GM06990 (cell line): ENCODE measurements at regions not wholly inside any gene's neighbourhood (a gene's known extent, or its start where the extent isn't known, plus 50 kb on each side); places are given as distances from the start of the nearest gene placed in this dataset.
"Not testable (repeated sequence)": the region's sequence is repeated elsewhere in the genome, so short reads cannot be mapped to it uniquely, and the experiment has no call there.

Source experiments
- DNase-seq: peaks from one replicate; pipeline ENCODE4 v3.0.0-alpha.2; 2011; ENCODE audit not compliant: insufficient read length; ENCODE audit errors: extremely low read depth
- H3K27me3 ChIP-seq: replicated peaks from 2 replicates; pipeline ENCODE4 v1.6.0; 2011; ENCODE audit warnings: low read length; ENCODE audit not compliant: control insufficient read depth, insufficient read depth
- H3K36me3 ChIP-seq: 2 replicates; pipeline ENCODE4 v1.5.1; 2011; ENCODE audit warnings: low read length; ENCODE audit not compliant: control insufficient read depth, insufficient read depth
- H3K4me3 ChIP-seq: replicated peaks from 2 replicates; pipeline ENCODE4 v1.5.1; 2011; ENCODE audit warnings: low read depth, mild to moderate bottlenecking, control low read depth, low read length
- CTCF ChIP-seq: IDR thresholded peaks from 2 replicates; pipeline ENCODE4 v1.5.1; 2011; ENCODE audit warnings: low read length, control low read depth, mild to moderate bottlenecking, inconsistent platforms; ENCODE audit not compliant: insufficient read depth, poor library complexity, severe bottlenecking

GRCh38 chr6:4664117-4664626 is 112.0 kb upstream of the CDYL start:
- no peak overlapping the region for H3K4me3 ChIP-seq
- no peaks in the 10 kb centered on the region for H3K36me3 ChIP-seq
- no peak for DNase-seq
- H3K27me3 ChIP-seq: no peaks in the 10 kb centered on the region; the same call in 1 of the 2 replicates
- no peak for TF ChIP-seq CTCF

DNA sequence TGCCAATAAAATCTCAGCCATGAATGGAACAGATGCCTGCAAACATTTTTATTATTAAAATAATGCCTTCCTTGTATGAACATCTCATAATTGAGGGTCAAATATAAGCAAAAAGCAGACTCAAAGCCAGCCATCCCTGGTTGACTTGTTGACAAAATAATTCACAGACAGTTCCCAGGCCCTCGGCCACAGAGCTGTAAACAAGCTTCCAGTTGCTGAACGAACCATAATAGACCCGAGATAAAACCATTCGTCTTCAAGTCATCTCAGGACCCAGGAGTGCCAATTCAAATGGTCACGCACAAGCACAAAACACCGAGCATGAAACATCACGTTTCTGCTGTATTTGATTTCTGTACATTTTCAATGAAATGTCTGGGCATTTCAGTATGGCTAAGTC is 113.3 kb upstream of the CDYL start:
- Histone ChIP-seq H3K4me3 (no peak overlapping the region), H3K27me3 (no peaks in the 10 kb centered on the region; the same call in 1 of the 2 replicates), H3K36me3 (no peaks in the 10 kb centered on the region)
- TF ChIP-seq CTCF: no peak
- DNase-seq: no peak

- no peaks in the 10 kb centered on the region; the same call in 1 of the 2 replicates for H3K27me3 ChIP-seq
- no peak overlapping the region for H3K4me3 ChIP-seq
- no peak for DNase-seq
- no peaks in the 10 kb centered on the region for H3K36me3 ChIP-seq
- no peak for TF ChIP-seq CTCF
Observed at GRCh38 chr6:4661391-4661790, 114.8 kb upstream of the CDYL start.

DNA sequence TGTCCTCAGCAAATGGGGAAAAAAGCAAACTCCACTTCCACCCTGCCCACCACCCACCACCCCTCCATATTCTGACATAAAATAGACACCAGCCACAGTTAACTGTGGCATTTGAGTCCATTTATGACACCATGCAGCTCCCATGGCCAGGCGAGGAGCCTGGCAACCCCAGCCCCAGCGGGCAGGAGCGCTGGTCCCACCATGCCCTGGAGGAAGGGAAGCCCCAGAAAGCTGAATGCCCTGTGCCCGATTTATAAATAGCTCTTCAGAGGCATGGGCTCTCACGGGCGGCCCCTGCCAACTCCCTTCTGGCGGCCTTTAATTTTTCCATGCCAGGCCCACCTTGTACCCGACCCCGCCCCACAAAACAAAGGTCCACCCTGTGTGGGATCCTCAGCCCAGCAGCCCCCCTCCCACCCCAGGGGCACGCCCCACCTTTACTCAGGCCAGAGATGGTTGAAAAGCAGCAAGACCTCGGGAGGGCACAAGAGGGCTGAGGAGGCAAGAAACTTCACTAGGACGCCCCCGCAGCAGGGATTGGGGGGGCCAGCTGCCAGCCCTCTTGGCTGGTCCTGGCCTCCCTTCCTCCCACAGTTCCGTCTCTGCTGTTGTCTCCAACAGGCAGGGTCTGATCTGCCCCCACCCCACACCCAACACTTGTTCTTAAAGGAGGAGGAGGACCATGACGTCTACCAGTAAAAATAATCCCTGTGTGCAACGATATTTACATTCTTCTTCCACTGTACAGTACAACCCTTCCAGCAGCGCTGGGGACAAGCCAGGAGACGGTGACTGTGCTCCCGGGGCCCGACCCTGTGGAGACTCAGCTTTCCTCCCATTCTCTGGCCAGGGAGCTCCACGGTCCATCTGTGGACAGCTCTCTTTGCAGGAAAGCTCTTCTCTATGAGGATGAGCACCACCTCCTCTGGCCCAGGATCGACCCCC is 115.6 kb upstream of the CDYL start:
- Histone ChIP-seq H3K27me3 (no peaks in the 10 kb centered on the region; the same call in 1 of the 2 replicates), H3K4me3 (no peak overlapping the region), H3K36me3 (no peaks in the 10 kb centered on the region)
- no peak for TF ChIP-seq CTCF
- no peak for DNase-seq

- H3K27me3 ChIP-seq, DNase-seq, H3K4me3 ChIP-seq, H3K36me3 ChIP-seq: not testable (repeated sequence)
Observed at GRCh38 chr6:4659719-4660118, 116.5 kb upstream of the CDYL start.

DNA sequence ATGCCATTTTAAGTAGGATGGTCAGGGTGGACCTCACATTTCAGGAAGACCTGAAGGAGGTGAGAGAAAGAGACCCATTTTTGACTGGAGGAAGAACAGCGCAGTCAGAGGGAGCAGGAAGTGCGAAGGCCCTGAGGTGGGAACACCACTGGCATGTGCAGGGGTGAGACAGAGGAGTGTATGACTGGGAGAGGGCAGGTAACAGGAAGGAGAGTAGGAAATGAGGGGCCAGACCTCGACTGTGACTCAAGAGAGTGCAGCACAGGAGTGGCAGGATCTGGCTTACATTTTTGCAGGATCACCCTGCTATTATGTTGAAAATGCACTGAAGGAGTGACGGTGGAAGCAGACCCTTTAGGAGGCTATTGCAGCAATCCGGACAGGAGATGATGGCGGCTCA is 117.7 kb upstream of the CDYL start:
- no peak for DNase-seq
- Histone ChIP-seq H3K4me3 (no peak overlapping the region), H3K36me3 (no peaks in the 10 kb centered on the region), H3K27me3 (no peaks in the 10 kb centered on the region)
- TF ChIP-seq CTCF: no peak
